KMS-11 (cell line): ENCODE measurements at regions not wholly inside any gene's neighbourhood (a gene's known extent, or its start where the extent isn't known, plus 50 kb on each side); places are given as distances from the start of the nearest gene placed in this dataset.

Experiments used
- H2AFZ ChIP-seq: fragments of 200-600 bp; sonication (generic); 2 replicates; pipeline ENCODE4 v1.6.1; 2016; ENCODE audit warnings: antibody characterized with exemption, mixed run types, low read depth
- H3K27ac ChIP-seq: fragments of 200-600 bp; sonication (generic); 2 replicates; pipeline ENCODE4 v1.6.1; 2016; ENCODE audit warnings: mild to moderate bottlenecking, mixed run types
- H3K27me3 ChIP-seq: fragments of 200-600 bp; sonication (generic); 2 replicates; pipeline ENCODE4 v1.6.1; 2017; ENCODE audit warnings: mild to moderate bottlenecking, low read depth, mixed run types, moderate library complexity; ENCODE audit not compliant: insufficient read depth
- H3K36me3 ChIP-seq: fragments of 200-600 bp; sonication (generic); 2 replicates; pipeline ENCODE4 v1.6.1; 2017; ENCODE audit warnings: mild to moderate bottlenecking, mixed run types; ENCODE audit not compliant: insufficient read depth
- H3K4me1 ChIP-seq: fragments of 200-600 bp; sonication (generic); 2 replicates; pipeline ENCODE4 v1.6.1; 2016; ENCODE audit warnings: mild to moderate bottlenecking, low read depth, mixed run types; ENCODE audit not compliant: poor library complexity, severe bottlenecking
- H3K4me2 ChIP-seq: fragments of 200-600 bp; sonication (generic); 2 replicates; pipeline ENCODE4 v1.7.0; 2016; ENCODE audit warnings: mild to moderate bottlenecking, mixed run types
- H3K4me3 ChIP-seq: fragments of 200-600 bp; sonication (generic); IDR thresholded peaks from 2 replicates; pipeline ENCODE4 v1.6.1; 2017; ENCODE audit warnings: low read depth, low read length, mixed read lengths; ENCODE audit not compliant: insufficient read depth
- H3K79me2 ChIP-seq: fragments of 200-600 bp; sonication (generic); 2 replicates; pipeline ENCODE4 v1.6.1; 2016; ENCODE audit warnings: low read depth, mixed run types; ENCODE audit not compliant: insufficient read depth
- H3K9ac ChIP-seq: fragments of 200-600 bp; sonication (generic); 2 replicates; pipeline ENCODE4 v1.6.1; 2016; ENCODE audit warnings: mild to moderate bottlenecking, mixed run types
- H4K20me1 ChIP-seq: fragments of 200-600 bp; sonication (generic); 2 replicates; pipeline ENCODE4 v1.6.1; 2016; ENCODE audit warnings: mild to moderate bottlenecking, mixed run types; ENCODE audit not compliant: insufficient read depth
- CTCF ChIP-seq: fragments of 200-600 bp; sonication (generic); conservative IDR thresholded peaks from 2 replicates; pipeline ENCODE4 v1.6.1; 2017; ENCODE audit warnings: low read depth, mild to moderate bottlenecking, antibody characterized with exemption, low read length, moderate library complexity, mixed read lengths

- Histone ChIP-seq H3K4me1 (no peaks in the 10 kb centered on the region), H3K27me3 (no peaks in the 10 kb centered on the region), H2AFZ (no peak overlapping the region), H4K20me1 (no peaks in the 10 kb centered on the region), H3K9ac (no peak overlapping the region), H3K27ac (no peak overlapping the region), H3K4me3 (no peak overlapping the region), H3K79me2 (no peaks in the 10 kb centered on the region), H3K36me3 (no peaks in the 10 kb centered on the region), H3K4me2 (no peak overlapping the region)
- no peak for TF ChIP-seq CTCF
These were observed 478.3 kb upstream of the FTMT start for GRCh38 chr5:121373371-121373770.

GRCh38 chr5:121377461-121377860, 474.2 kb upstream of the FTMT start:
- Histone ChIP-seq H2AFZ (no peak overlapping the region), H3K9ac (no peak overlapping the region), H3K27me3 (no peaks in the 10 kb centered on the region), H3K27ac (no peak overlapping the region), H3K4me1 (no peaks in the 10 kb centered on the region), H3K79me2 (no peaks in the 10 kb centered on the region), H4K20me1 (no peaks in the 10 kb centered on the region), H3K36me3 (no peaks in the 10 kb centered on the region), H3K4me3 (no peak overlapping the region), H3K4me2 (no peak overlapping the region)
- TF ChIP-seq CTCF, result no peak

GRCh38 chr5:121378046-121378445, 473.6 kb upstream of the FTMT start:
- no peak overlapping the region for H3K4me2 ChIP-seq
- no peaks in the 10 kb centered on the region for H3K79me2 ChIP-seq
- no peaks in the 10 kb centered on the region for H4K20me1 ChIP-seq
- H3K27me3 ChIP-seq, result no peaks in the 10 kb centered on the region
- no peak for TF ChIP-seq CTCF
- H3K9ac ChIP-seq, result no peak overlapping the region
- no peak overlapping the region for H3K27ac ChIP-seq
- H3K4me3 ChIP-seq, result no peak overlapping the region
- H2AFZ ChIP-seq, result no peak overlapping the region
- H3K4me1 ChIP-seq, result no peaks in the 10 kb centered on the region
- no peaks in the 10 kb centered on the region for H3K36me3 ChIP-seq

- H3K79me2 ChIP-seq, result no peaks in the 10 kb centered on the region
- H3K27me3 ChIP-seq, result no peaks in the 10 kb centered on the region
- no peaks in the 10 kb centered on the region for H3K36me3 ChIP-seq
- no peaks in the 10 kb centered on the region for H3K4me1 ChIP-seq
- H3K27ac ChIP-seq, result no peak overlapping the region
- H2AFZ ChIP-seq, result no peak overlapping the region
- H3K9ac ChIP-seq, result no peak overlapping the region
- no peaks in the 10 kb centered on the region for H4K20me1 ChIP-seq
- no peak for TF ChIP-seq CTCF
- H3K4me3 ChIP-seq, result no peak overlapping the region
- no peak overlapping the region for H3K4me2 ChIP-seq
These were observed 472.9 kb upstream of the FTMT start for GRCh38 chr5:121378559-121379359.
